SK-N-SH (cell line): ENCODE measurements at regions not wholly inside any gene's neighbourhood (a gene's known extent, or its start where the extent isn't known, plus 50 kb on each side); places are given as distances from the start of the nearest gene placed in this dataset.

ENCODE experiments used
- CTCF ChIA-PET: fragments of 300-600, 350-600 bp; formaldehyde crosslinking; extraction: SDS; loops from one replicate; lab custom pipeline; 2021; lab: Yijun Ruan, JAX
- POLR2A ChIA-PET: fragments of 350-600 bp; sonication (Branson Sonifier 250); formaldehyde crosslinking; extraction: SDS; loops from one replicate; lab custom pipeline; 2020; ENCODE audit warnings: antibody characterized with exemption, inconsistent platforms; lab: Yijun Ruan, JAX
- DNase-seq: peaks from one replicate; pipeline ENCODE4 v3.0.0; 2012
- H2AFZ ChIP-seq: fragments of 200-600 bp; sonication (generic); 2 replicates; pipeline ENCODE4 v1.8.1; 2016; ENCODE audit warnings: antibody characterized with exemption, mild to moderate bottlenecking, low read depth
- H3F3A ChIP-seq: fragments of 200-600 bp; sonication (generic); replicated peaks from 2 replicates; pipeline ENCODE3; 2016; ENCODE audit warnings: antibody characterized with exemption, mild to moderate bottlenecking; ENCODE audit not compliant: insufficient read depth
- H3K27ac ChIP-seq, 2 experiments: fragments of 200-500 bp in 1 of 2; fragments of 200-600 bp in 1 of 2; sonication (Bioruptor generic) in 1 of 2; sonication (generic), shearing (Covaris generic) in 1 of 2; 2 replicates each; pipeline versions ENCODE4 v1.5.1 to v1.6.1; 2014 to 2016; ENCODE audit warnings: low read depth in 2 of 2, inconsistent platforms in 1 of 2, low read length in 1 of 2, mild to moderate bottlenecking in 1 of 2, mixed read lengths in 1 of 2
- H3K27me3 ChIP-seq: fragments of 200-600 bp; sonication (generic), shearing (Covaris generic); 2 replicates; pipeline ENCODE4 v1.6.1; 2016; ENCODE audit warnings: mixed run types; ENCODE audit not compliant: insufficient read depth
- H3K36me3 ChIP-seq, 2 experiments: fragments of 200-500 bp in 1 of 2; fragments of 200-600 bp in 1 of 2; sonication (Bioruptor generic) in 1 of 2; sonication (generic) in 1 of 2; replicated peaks in 1 of 2; 2 replicates each; pipeline versions ENCODE3 to v1.5.1; 2014 to 2016; ENCODE audit warnings: low read length in 1 of 2, mild to moderate bottlenecking in 1 of 2; ENCODE audit not compliant: insufficient read depth in 2 of 2, control insufficient read depth in 1 of 2
- H3K4me1 ChIP-seq, 2 experiments: fragments of 200-500 bp in 1 of 2; fragments of 200-600 bp in 1 of 2; sonication (Bioruptor generic) in 1 of 2; sonication (generic), shearing (Covaris generic) in 1 of 2; 2 replicates each; pipeline versions ENCODE4 v1.5.1 to v1.6.1; 2014 to 2016; ENCODE audit warnings: low read depth in 1 of 2, low read length in 1 of 2, mixed run types in 1 of 2; ENCODE audit not compliant: insufficient read depth in 2 of 2, control insufficient read depth in 1 of 2
- H3K4me2 ChIP-seq: fragments of 200-600 bp; sonication (generic), shearing (Covaris generic); 2 replicates; pipeline ENCODE4 v1.6.1; 2017; ENCODE audit warnings: mixed run types
- H3K4me3 ChIP-seq, 2 experiments: fragments of 200-500 bp in 1 of 2; fragments of 200-600 bp in 1 of 2; sonication (Bioruptor generic) in 1 of 2; sonication (generic), shearing (Covaris generic) in 1 of 2; 2 replicates each; pipeline versions ENCODE4 v1.5.1 to v1.8.1; 2014 to 2016; ENCODE audit warnings: low read depth in 2 of 2, inconsistent platforms in 1 of 2, low read length in 1 of 2, mild to moderate bottlenecking in 1 of 2, mixed read lengths in 1 of 2, moderate library complexity in 1 of 2
- H3K79me2 ChIP-seq: fragments of 200-600 bp; sonication (generic); 2 replicates; pipeline ENCODE4 v1.8.1; 2017; ENCODE audit warnings: mild to moderate bottlenecking; ENCODE audit not compliant: insufficient read depth
- H3K9ac ChIP-seq: fragments of 200-600 bp; sonication (generic); 2 replicates; pipeline ENCODE4 v1.6.1; 2017; ENCODE audit warnings: mixed run types
- H3K9me2 ChIP-seq: fragments of 200-600 bp; sonication (generic); 2 replicates; pipeline ENCODE4 v1.6.1; 2017; ENCODE audit warnings: mixed run types
- H3K9me3 ChIP-seq: fragments of 200-600 bp; sonication (generic); 2 replicates; pipeline ENCODE4 v1.6.1; 2017; ENCODE audit warnings: mixed run types, mild to moderate bottlenecking, moderate library complexity
- H4K20me1 ChIP-seq: fragments of 200-600 bp; sonication (generic); 2 replicates; pipeline ENCODE4 v1.6.1; 2017; ENCODE audit warnings: mild to moderate bottlenecking, mixed run types; ENCODE audit not compliant: insufficient read depth
- CHD2 ChIP-seq: fragments of 150-350 bp; IDR thresholded peaks from 2 replicates; pipeline ENCODE4 v1.6.1; 2018; ENCODE audit warnings: low read length; ENCODE audit not compliant: partially characterized antibody
- ELF1 ChIP-seq: IDR thresholded peaks from 2 replicates; pipeline ENCODE4 v1.4.0; 2012
- EP300 ChIP-seq, 2 experiments: IDR thresholded peaks; 2 replicates each; pipeline versions ENCODE4 v1.4.0 to v1.6.1; 2012; ENCODE audit warnings: borderline replicate concordance in 1 of 2, low read depth in 1 of 2, low read length in 1 of 2
- FOSL2 ChIP-seq: IDR thresholded peaks from 2 replicates; pipeline ENCODE4 v1.4.0; 2012; ENCODE audit warnings: low read depth, mild to moderate bottlenecking, moderate library complexity, borderline replicate concordance
- FOXJ3 ChIP-seq: sonication (generic); formaldehyde crosslinking; IDR thresholded peaks from 2 replicates; pipeline ENCODE4 v1.5.1; 2020; ENCODE audit warnings: mild to moderate bottlenecking, missing genetic modification reagents
- FOXM1 ChIP-seq: IDR thresholded peaks from 2 replicates; pipeline ENCODE4 v1.4.0; 2012; ENCODE audit warnings: low read depth, mild to moderate bottlenecking
- GATA2 ChIP-seq: sonication (generic); formaldehyde crosslinking; IDR thresholded peaks from 2 replicates; pipeline ENCODE4 v1.5.0; 2020; ENCODE audit warnings: mild to moderate bottlenecking, missing genetic modification reagents
- IRF3 ChIP-seq: fragments of 150-350 bp; IDR thresholded peaks from 2 replicates; pipeline ENCODE4 v1.6.1; 2016; ENCODE audit warnings: mild to moderate bottlenecking, low read depth, low read length
- MAX ChIP-seq: IDR thresholded peaks from 2 replicates; pipeline ENCODE4 v1.4.0; 2012; ENCODE audit warnings: low read depth
- MEF2A ChIP-seq: IDR thresholded peaks from 2 replicates; pipeline ENCODE4 v1.4.0; 2012; ENCODE audit warnings: low read depth, borderline replicate concordance
- MXI1 ChIP-seq: IDR thresholded peaks from 2 replicates; pipeline ENCODE4 v1.6.1; 2012; ENCODE audit warnings: mild to moderate bottlenecking, low read depth, low read length, improper control_type of control experiment
- NFIC ChIP-seq: IDR thresholded peaks from 2 replicates; pipeline ENCODE4 v1.4.0; 2012; ENCODE audit warnings: borderline replicate concordance
- RAD21 ChIP-seq: IDR thresholded peaks from 2 replicates; pipeline ENCODE4 v1.6.1; 2012; ENCODE audit warnings: mild to moderate bottlenecking, low read length
- RCOR1 ChIP-seq: fragments of 150-350 bp; IDR thresholded peaks from 2 replicates; pipeline ENCODE4 v1.6.1; 2017; ENCODE audit warnings: antibody characterized with exemption, low read length
- RXRA ChIP-seq: IDR thresholded peaks from 2 replicates; pipeline ENCODE4 v1.4.0; 2012; ENCODE audit warnings: low read depth, mild to moderate bottlenecking, borderline replicate concordance
- SIN3A ChIP-seq: IDR thresholded peaks from 2 replicates; pipeline ENCODE4 v1.6.1; 2012; ENCODE audit warnings: low read depth, mild to moderate bottlenecking, low read length, moderate library complexity, borderline replicate concordance
- USF2 ChIP-seq: fragments of 150-350 bp; IDR thresholded peaks from 2 replicates; pipeline ENCODE4 v1.6.1; 2017; ENCODE audit warnings: antibody characterized with exemption, low read length, low read depth, borderline replicate concordance
- YY1 ChIP-seq: IDR thresholded peaks from 2 replicates; pipeline ENCODE4 v1.4.0; 2012; ENCODE audit warnings: low read depth, mild to moderate bottlenecking
- WGBS: methylation state at CpG from one replicate; pipeline ENCODE4 v1.1.6; 2017; ENCODE audit warnings: low lambda C conversion rate; 5-methylcytosine and 5-hydroxymethylcytosine counted together

GRCh38 chr14:27098451-27098850 is 500.6 kb upstream of the NOVA1 start:
- H3K9ac ChIP-seq, result no peak overlapping the region
- H3K27me3 ChIP-seq, result no peaks in the 10 kb centered on the region
- H3K27ac ChIP-seq, result no peak overlapping the region
- no peak overlapping the region for H2AFZ ChIP-seq
- DNase-seq, result no peak
- POLR2A ChIA-PET, result no interaction called here
- no peaks in the 10 kb centered on the region for H3K79me2 ChIP-seq
- H3K4me2 ChIP-seq, result no peak overlapping the region
- H3K9me3 ChIP-seq, result no peaks in the 10 kb centered on the region
- WGBS, result 49% methylated on average over 3 of the region's 3 CpGs
- H3K9me2 ChIP-seq, result no peaks in the 10 kb centered on the region
- H3K36me3 ChIP-seq, result no peaks in the 10 kb centered on the region
- CTCF ChIA-PET, result no interaction called here
- H3K4me1 ChIP-seq, result no peaks in the 10 kb centered on the region
- H4K20me1 ChIP-seq, result no peaks in the 10 kb centered on the region
- H3K4me3 ChIP-seq, result no peak overlapping the region
- H3F3A ChIP-seq, result no peaks in the 10 kb centered on the region
- TF ChIP-seq NFIC (no peak), CHD2 (no peak), FOSL2 (no peak), GATA2 (CRISPR knock-in tag) (no peak), RAD21 (no peak), EP300 (IDR thresholded peaks at IDR 0.05; ENCODE audit: borderline replicate concordance in 1 of 2, low read depth in 1 of 2, low read length in 1 of 2) (no peak), FOXM1 (no peak), MAX (no peak), RXRA (no peak), RCOR1 (no peak), SIN3A (no peak), YY1 (no peak), USF2 (no peak), MEF2A (no peak)

GRCh38 chr14:27114180-27114579 is 516.3 kb upstream of the NOVA1 start:
- no peak overlapping the region for H2AFZ ChIP-seq
- no peaks in the 10 kb centered on the region for H3K27me3 ChIP-seq
- H3K79me2 ChIP-seq, result no peaks in the 10 kb centered on the region
- H4K20me1 ChIP-seq, result no peaks in the 10 kb centered on the region
- no peaks in the 10 kb centered on the region for H3K4me1 ChIP-seq
- POLR2A ChIA-PET, result no interaction called here
- H3F3A ChIP-seq, result no peaks in the 10 kb centered on the region
- no peak overlapping the region for H3K9ac ChIP-seq
- H3K4me2 ChIP-seq, result no peak overlapping the region
- H3K4me3 ChIP-seq, result no peak overlapping the region
- no peaks in the 10 kb centered on the region for H3K9me3 ChIP-seq
- no peak for TF ChIP-seq RAD21
- TF ChIP-seq MXI1, result no peak
- no peak for TF ChIP-seq SIN3A
- no peak for TF ChIP-seq ELF1
- no peak for TF ChIP-seq IRF3
- TF ChIP-seq USF2, result no peak
- no peak for TF ChIP-seq FOXJ3 (CRISPR knock-in tag)
- TF ChIP-seq FOXM1, result no peak
- no peak for TF ChIP-seq EP300 (IDR thresholded peaks at IDR 0.05; ENCODE audit: borderline replicate concordance in 1 of 2, low read depth in 1 of 2, low read length in 1 of 2)
- no peak for TF ChIP-seq RXRA
- TF ChIP-seq, all 33 proteins: peak for 0
- CTCF ChIA-PET, result no interaction called here
- Histone ChIP-seq H3K27ac (no peak overlapping the region), H3K36me3 (no peaks in the 10 kb centered on the region), H3K9me2 (no peaks in the 10 kb centered on the region)
- WGBS, result 0% methylated on average over 1 of the region's 1 CpG
- DNase-seq, result no peak
